ENCODE measurements at regions not wholly inside any gene's neighbourhood (a gene's known extent, or its start where the extent isn't known, plus 50 kb on each side); places are given as distances from the start of the nearest gene placed in this dataset.
"Not testable (repeated sequence)": the region's sequence is repeated elsewhere in the genome, so short reads cannot be mapped to it uniquely, and the experiment has no call there.

GRCh38 chr16:64667334-64667877, 454.5 kb downstream of the CDH11 start:
- DNase-seq (ENCODE audit: extremely low spot score, insufficient read length, low read depth) (no peak), FAIRE-seq (no peak)

DNA sequence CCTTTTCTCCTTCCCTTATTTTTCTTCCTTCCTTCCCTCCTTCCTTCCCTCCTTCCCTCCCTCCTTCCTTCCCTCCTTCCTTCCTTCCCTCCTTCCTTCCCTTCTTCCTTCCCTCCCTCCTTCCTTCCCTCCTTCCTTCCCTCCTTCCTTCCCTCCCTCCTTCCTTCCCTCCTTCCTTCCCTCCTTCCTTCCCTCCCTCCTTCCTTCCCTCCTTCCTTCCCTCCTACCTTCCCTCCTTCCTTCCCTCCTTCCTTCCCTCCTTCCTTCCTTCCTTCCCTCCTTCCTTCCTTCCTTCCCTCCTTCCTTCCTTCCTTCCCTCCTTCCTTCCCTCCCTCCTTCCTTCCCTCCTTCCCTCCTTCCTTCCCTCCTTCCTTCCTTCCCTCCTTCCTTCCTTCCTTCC, 459.6 kb downstream of the CDH11 start:
- not testable (repeated sequence) for FAIRE-seq; DNase-seq (ENCODE audit: extremely low spot score, insufficient read length, low read depth)

- no peak for FAIRE-seq
- no peak for DNase-seq (ENCODE audit: extremely low spot score, insufficient read length, low read depth)
Observed at GRCh38 chr16:64659866-64660265, 462.0 kb downstream of the CDH11 start.

DNA sequence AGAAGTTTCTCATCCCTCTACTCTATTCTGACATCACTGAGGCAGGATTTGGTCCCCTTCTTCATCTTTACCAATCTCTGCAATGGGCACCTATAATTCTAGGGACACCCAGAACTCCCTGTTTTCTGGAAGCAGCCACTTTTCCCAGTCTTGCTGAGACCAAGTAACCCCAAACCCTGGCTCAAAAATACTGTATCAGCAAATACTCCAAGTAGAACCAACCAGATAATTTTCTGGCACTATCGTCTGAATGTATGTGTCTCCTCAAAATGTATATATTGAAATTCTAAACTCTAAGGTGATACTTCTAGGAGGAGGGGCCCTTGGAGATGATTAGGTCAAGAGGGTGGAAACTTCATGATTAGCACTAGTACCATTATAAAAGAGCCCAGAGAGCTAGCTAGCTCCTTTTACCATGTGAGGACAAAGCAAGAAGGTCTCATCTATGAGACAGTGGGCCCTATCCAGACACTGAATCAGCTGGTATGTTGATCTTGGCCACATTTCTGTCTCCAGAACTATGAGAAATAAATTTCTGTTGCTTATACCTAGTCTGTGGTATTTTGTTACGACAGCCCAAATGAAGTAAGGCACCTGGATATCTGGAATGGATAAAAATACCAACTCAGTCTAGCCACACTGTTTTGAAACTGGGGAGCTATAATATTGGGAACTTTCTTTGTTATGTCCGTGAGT, 464.4 kb downstream of the CDH11 start:
- FAIRE-seq (no peak), DNase-seq (ENCODE audit: extremely low spot score, insufficient read length, low read depth) (no peak)

DNA sequence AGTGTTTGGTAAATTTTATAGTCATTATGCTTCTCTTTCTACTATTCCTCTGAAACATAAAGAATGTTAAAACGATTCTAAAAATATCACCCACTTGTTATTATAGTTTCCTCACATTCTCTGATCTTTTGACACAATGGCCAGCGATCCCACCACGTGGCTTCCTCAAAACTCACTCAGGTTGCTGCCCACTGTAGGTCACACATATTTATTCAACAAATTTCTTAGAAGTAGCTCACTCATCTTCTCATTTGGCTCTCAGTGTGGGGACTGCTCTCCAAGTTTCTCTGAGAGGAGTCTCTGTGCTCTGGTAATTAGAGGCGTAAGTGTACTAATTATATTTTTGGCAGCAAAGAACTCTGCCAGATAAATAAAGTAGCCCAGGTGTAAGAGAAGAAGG, 465.4 kb downstream of the CDH11 start:
- FAIRE-seq = no peak
- no peak for DNase-seq (ENCODE audit: extremely low spot score, insufficient read length, low read depth)

DNA sequence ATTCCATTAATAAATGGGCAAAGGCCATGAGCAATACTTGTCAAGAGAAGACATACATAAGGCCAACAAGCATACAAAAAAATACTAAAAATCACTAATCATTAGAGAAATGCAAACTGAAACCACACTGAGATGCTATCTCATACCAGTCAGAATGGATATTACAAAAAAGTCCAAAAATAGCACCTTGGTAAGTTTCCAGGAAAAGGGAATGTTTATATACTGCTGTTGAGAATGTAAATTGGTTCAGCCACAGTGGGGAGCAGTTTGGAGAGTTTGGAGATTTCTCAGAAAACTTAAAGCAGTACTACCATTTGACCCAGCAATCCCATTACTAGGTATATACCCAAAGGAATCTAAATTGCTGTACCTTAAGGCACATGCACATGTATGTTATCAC, 467.7 kb downstream of the CDH11 start:
- DNase-seq (ENCODE audit: extremely low spot score, insufficient read length, low read depth) (no peak), FAIRE-seq (no peak)

- DNase-seq (ENCODE audit: extremely low spot score, insufficient read length, low read depth) (no peak), FAIRE-seq (no peak)
Observed at GRCh38 chr16:64648282-64648681, 473.6 kb downstream of the CDH11 start.

DNA sequence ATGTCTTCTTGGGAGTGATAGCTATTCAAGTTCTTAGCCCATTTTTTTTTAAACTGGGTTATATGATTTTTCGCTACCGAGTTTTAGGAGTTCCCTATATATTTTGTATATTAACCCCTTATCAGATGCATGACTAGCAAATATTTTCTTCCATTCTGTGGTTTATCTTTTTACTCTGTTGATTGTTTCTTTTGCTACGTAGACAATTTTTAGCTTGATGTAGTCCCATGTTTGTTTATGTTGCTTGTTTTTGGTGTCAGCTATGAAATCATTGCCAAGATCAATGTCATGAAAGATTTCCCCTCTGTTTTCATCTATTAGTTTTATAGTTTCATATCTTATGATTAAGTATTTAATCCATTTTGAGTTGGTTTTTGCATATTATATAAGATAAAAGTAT, 480.5 kb downstream of the CDH11 start:
- DNase-seq (ENCODE audit: extremely low spot score, insufficient read length, low read depth) (no peak), FAIRE-seq (no peak)

DNA sequence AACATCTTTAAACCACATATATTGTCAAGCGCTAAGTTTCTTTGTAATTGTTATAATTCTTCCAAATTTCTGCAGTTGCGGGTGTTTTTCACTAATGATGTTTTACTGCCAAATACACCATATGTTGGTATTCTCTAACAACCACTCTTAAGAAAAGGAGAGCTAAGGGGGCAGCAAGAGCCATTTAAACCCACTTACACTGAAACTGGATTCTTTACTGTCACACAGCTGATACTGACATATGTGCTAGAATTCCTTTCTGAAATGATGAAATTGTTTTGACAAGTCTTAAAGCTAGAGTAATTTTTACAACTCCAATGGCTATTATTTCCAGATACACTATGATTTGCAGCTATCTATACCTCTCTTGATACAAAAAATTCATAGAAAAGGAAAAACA, 483.1 kb downstream of the CDH11 start:
- FAIRE-seq (no peak), DNase-seq (ENCODE audit: extremely low spot score, insufficient read length, low read depth) (no peak)

GRCh38 chr16:64629622-64630021, 492.2 kb downstream of the CDH11 start:
- FAIRE-seq = no peak
- DNase-seq (ENCODE audit: extremely low spot score, insufficient read length, low read depth) = no peak

DNA sequence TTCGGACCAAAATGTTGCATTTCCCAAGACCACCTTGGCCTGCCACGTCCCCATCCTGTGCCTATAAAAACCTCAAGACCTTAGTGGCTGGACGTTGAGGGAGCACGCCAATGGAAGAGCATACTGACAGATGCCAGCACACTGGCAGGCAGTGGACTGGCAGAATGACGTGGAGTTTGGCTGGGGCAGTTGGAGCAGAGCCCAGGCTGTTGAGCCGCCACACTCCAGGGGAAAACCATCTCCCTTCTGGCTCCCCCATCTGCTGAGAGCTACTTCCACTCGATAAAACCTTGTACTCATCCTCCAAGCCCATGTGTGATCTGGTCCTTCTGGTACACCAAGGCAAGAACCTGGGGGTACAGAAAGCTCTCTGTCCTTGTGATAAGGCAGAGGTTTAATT, 494.1 kb downstream of the CDH11 start:
- FAIRE-seq (no peak), DNase-seq (ENCODE audit: extremely low spot score, insufficient read length, low read depth) (no peak)

DNA sequence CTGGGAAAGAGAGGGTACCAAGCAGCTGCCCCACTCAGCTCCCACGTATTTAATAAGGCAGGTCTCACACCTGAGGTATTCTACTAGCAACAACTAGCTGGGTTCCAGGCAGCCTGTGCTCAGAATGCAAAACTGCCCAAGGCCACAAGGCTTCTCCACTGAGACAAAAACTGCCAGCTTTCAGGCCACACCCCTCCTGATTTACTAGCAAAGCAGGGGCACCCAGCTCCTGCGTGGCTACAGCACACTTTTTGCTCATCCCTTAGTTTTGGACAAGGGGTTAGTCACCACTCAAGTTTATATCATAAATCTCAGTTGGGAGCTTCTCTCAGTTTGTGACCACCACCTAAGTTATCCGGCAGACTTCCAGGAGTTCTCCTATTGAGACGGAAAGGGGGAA, 494.6 kb downstream of the CDH11 start:
- DNase-seq (ENCODE audit: extremely low spot score, insufficient read length, low read depth) (no peak), FAIRE-seq (no peak)

- FAIRE-seq = no peak
Observed at GRCh38 chr16:64626776-64627175, 495.1 kb downstream of the CDH11 start.

DNA sequence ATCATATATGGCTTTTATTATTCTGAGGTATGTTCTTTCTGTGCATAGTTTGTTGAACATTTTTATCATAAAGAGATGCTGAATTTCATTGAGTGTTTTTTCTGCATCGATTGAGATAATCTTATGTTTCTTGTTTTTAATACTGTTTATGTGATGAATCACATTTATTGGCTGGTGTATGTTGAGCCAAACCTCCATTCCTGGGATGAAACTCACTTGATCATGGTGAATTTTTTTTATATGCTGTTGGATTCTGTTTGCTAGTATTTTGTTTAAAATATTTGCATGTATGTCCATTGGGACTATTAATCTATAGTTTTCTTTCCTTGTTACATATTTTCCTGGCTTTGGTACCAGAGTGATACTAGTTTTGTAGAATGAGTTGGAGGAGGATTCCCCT, 500.2 kb downstream of the CDH11 start:
- FAIRE-seq (no peak), DNase-seq (ENCODE audit: extremely low spot score, insufficient read length, low read depth) (no peak)

More at GRCh38 chr16:64626776-64627175, 495.1 kb downstream of the CDH11 start:
- no peak for DNase-seq (ENCODE audit: extremely low spot score, insufficient read length, low read depth)

GRCh38 chr16:64617836-64618476, 503.9 kb downstream of the CDH11 start:
- no peak for FAIRE-seq

DNA sequence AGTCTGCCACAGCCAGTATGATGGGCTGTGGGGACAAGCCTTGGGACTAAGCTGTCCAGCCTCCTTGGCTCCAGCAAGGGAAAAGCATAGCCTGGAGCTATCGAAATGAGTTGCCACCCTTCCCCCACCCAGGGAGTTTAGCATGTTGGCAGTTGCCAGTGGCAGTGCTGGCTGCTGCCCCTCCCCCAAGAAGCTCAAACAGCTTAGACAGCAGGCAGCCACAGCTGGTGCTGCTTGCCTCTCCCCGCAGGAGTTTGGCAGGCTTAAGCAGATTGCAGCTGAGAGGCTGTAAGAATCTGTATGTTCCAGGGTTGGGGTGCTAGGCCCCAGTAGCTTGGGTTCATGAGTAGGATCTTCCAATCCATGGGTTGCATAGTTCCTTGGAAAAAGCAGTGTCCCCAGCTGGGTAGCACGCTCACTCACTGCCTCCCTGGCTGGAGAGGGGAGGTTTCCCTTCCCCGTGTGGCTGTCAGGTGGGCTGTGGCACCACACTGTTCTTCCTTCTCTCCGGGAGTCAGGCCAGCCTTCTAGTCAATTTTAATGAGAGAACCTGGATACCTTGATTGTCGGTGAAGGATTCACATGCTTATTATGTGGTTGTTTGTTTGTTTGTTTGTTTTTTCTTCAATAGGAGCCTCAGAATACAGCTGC, 506.1 kb downstream of the CDH11 start:
- no peak for DNase-seq (ENCODE audit: extremely low spot score, insufficient read length, low read depth)

More at GRCh38 chr16:64617836-64618476, 503.9 kb downstream of the CDH11 start:
- DNase-seq (ENCODE audit: extremely low spot score, insufficient read length, low read depth) = no peak

GRCh38 chr16:64596196-64596595, 525.7 kb downstream of the CDH11 start:
- FAIRE-seq = no peak
- no peak for DNase-seq (ENCODE audit: extremely low spot score, insufficient read length, low read depth)

More for the DNA sequence above, 506.1 kb downstream of the CDH11 start:
- no peak for FAIRE-seq

DNA sequence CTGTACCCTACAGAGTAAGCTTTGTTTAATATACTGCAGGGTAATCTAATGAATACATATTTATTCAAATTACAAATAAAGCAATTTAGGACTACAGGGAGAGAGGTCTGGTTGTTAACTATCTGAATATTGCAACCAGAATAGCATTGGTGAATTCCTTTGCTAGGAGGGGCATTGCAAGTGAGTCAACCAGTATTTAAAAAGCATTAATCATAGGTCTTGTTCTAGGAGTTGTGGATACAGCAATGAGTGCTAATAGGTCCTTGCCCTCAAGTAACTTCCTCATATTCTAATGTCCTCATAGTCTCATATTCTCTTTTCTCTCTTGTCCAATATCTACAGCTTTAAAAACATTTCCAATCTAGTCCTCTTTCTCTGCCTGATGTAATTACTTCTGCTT, 531.4 kb downstream of the CDH11 start:
- FAIRE-seq (no peak), DNase-seq (ENCODE audit: extremely low spot score, insufficient read length, low read depth) (no peak)

DNA sequence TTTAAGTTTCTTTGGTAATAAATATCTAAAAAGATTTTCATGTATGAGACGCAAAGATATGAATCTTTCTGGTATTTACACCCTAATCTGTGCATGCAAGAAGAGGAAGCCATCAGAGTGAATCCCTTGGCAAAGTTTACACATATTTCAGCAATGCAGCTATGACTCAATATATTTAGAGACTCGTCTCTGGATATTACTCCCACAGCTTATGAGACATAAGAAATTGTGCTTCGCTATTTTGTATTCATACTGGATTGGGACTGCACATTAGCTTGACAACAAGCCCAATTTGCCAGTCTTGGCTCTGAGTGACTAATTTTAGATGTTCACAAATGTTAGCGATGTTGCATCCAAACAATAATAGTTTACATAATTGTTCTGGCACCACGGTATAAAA, 532.0 kb downstream of the CDH11 start:
- DNase-seq (ENCODE audit: extremely low spot score, insufficient read length, low read depth) (no peak), FAIRE-seq (no peak)

DNA sequence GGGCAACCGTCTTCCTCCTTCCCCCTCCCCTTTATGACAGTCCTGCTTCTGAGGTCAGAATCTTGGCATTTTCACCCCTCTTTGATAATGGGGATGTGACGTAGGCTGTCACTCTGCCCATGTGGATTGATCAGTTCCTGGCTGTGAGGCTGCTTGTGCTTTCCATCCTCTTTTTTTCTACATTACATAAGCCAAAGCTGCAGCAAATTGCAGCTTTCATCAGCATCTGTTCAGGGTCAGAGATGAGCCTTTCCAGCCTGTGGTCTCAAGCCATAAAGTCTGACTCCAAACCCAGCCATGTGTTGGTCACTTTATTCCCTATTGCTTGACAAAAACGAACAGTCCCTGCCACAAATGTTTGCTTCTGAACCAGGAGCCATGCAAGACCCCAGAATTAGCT, 535.1 kb downstream of the CDH11 start:
- DNase-seq (ENCODE audit: extremely low spot score, insufficient read length, low read depth) (no peak), FAIRE-seq (no peak)

DNA sequence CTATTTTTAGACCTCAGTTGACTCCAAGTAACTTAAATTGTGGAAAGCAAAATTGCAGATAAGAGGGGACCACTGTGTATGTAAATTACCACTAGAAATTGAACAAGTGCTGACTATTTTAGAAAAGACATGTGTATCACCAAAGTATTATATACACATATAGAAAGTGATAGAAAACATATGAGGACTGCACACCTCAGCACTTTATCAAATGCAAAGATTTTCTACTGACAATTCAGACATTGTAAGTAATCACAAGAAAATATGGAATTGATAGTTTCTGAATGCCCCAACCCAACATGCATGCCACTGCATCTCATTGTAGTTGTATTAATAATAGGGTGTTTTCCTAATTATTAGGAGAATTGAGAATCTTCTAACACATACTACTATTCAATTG, 536.5 kb downstream of the CDH11 start:
- FAIRE-seq = no peak
- DNase-seq (ENCODE audit: extremely low spot score, insufficient read length, low read depth) = no peak
